Stomach (tissue), 4 donors: ENCODE measurements at regions not wholly inside any gene's neighbourhood (a gene's known extent, or its start where the extent isn't known, plus 50 kb on each side); places are given as distances from the start of the nearest gene placed in this dataset.

Experiments
- EP300 ChIP-seq: sonication (generic); formaldehyde crosslinking; IDR thresholded peaks from one replicate; pipeline ENCODE4 v1.6.1; 2017; ENCODE audit warnings: antibody characterized with exemption
- POLR2A ChIP-seq, 4 donors: fragments of 450-650 bp; IDR thresholded peaks; one replicate each; pipeline ENCODE4 v1.6.1; 2016; ENCODE audit warnings: antibody characterized with exemption in 4 of 4, control low read depth in 2 of 4, mild to moderate bottlenecking in 1 of 4, moderate library complexity in 1 of 4
- POLR2AphosphoS5 ChIP-seq, 3 donors: sonication (generic); formaldehyde crosslinking; IDR thresholded peaks; one replicate each; pipeline ENCODE4 v1.6.1; 2016; ENCODE audit warnings: antibody characterized with exemption in 3 of 3
- TF ChIP-seq, protein P1 (sequence below), 7 experiments: fragments of 450-650 bp in 4 of 7; fragments of 200-600 bp in 3 of 7; sonication (generic) in 3 of 7; IDR thresholded peaks; one replicate each; pipeline ENCODE4 v1.5.1; 2016 to 2019; ENCODE audit warnings: antibody characterized with exemption in 7 of 7, control low read depth in 2 of 7, mild to moderate bottlenecking in 1 of 7

DNA sequence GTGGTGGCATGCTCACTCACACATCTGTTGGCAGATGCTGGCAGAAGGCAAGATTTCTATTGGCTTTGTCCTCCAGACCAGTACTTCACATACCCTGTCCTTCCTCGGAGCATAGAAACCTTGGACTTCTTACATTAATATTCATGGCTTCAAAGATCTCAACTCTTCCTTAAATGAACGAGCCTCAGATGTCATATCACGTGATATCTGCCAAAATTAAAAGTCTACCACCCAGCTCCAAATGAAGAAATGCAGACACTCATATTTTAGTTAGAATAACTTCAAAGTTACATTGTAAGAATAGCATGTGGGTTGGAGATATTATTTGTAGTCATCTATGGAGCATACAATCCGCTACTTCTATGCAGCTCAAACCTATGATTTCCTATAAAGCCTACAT, 1994.9 kb downstream of the NCAM2 start:
- TF ChIP-seq, protein P1, sequence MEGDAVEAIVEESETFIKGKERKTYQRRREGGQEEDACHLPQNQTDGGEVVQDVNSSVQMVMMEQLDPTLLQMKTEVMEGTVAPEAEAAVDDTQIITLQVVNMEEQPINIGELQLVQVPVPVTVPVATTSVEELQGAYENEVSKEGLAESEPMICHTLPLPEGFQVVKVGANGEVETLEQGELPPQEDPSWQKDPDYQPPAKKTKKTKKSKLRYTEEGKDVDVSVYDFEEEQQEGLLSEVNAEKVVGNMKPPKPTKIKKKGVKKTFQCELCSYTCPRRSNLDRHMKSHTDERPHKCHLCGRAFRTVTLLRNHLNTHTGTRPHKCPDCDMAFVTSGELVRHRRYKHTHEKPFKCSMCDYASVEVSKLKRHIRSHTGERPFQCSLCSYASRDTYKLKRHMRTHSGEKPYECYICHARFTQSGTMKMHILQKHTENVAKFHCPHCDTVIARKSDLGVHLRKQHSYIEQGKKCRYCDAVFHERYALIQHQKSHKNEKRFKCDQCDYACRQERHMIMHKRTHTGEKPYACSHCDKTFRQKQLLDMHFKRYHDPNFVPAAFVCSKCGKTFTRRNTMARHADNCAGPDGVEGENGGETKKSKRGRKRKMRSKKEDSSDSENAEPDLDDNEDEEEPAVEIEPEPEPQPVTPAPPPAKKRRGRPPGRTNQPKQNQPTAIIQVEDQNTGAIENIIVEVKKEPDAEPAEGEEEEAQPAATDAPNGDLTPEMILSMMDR (IDR thresholded peaks at IDR 0.05), result no peak
- TF ChIP-seq EP300, result no peak
- TF ChIP-seq POLR2AphosphoS5 (IDR thresholded peaks at IDR 0.05), result no peak
- TF ChIP-seq POLR2A (IDR thresholded peaks at IDR 0.05), result no peak
